Cerebellar cortex (tissue), 1 donor: ENCODE measurements at regions not wholly inside any gene's neighbourhood (a gene's known extent, or its start where the extent isn't known, plus 50 kb on each side); places are given as distances from the start of the nearest gene placed in this dataset.
"Not testable (repeated sequence)": the region's sequence is repeated elsewhere in the genome, so short reads cannot be mapped to it uniquely, and the experiment has no call there.

ENCODE experiments used
- DNase-seq: peaks from one replicate; pipeline ENCODE4 v3.0.0-alpha.2; 2015; ENCODE audit warnings: low spot score

DNA sequence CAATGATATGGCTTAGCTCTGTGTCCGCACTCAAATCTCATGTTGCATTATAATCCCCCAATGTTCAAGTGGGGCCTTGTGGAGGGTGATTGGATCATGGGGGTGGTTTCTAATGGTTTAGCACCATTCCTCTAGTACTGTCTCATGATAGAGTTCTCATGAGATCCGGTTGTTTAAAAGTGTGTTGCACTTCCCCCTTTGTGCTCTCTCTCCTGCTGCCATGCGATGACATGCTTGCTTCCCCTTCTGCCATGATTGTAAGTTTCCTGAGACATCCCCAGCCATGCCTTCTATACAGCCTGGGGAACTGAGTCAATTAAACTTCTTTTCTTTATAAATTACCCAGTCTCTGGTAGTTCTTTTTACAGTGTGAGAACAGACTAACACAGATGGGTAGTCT lies 427.1 kb downstream of the CHSY3 start:
- DNase-seq, result no peak

DNA sequence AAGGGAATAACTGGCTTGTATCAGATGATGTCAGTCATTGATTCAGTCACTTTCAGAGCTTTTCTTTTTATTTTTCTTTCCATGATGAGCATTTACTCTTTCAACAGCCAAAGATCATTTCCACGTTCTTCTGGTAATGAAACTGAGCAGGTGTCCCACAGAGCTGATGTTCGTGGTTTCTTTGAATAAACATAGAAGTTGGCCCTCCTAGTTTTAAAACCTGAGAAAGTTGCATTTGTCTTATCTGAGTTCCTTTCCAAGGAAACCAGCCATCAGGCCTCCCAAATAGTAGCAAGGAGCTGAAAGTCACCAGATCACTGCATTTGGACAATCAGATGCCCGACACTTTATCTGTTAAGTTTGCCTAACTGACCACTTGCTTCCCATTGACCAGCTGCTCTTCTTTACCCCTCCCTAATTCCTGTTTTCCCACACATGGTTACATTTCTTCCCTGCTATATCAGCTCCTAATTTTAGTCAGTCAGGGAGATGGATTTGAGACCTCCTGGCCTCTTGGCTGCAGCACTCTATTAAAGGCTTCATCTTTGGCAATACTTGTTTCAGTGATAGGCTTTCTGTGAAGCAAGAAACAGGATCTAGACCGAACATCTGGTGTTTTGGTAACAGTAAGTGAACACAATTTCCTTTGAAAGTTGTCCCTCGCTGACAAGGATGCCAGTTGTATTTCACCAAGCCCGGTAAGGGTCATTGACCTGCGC lies 420.8 kb downstream of the CHSY3 start:
- DNase-seq, result no peak

DNA sequence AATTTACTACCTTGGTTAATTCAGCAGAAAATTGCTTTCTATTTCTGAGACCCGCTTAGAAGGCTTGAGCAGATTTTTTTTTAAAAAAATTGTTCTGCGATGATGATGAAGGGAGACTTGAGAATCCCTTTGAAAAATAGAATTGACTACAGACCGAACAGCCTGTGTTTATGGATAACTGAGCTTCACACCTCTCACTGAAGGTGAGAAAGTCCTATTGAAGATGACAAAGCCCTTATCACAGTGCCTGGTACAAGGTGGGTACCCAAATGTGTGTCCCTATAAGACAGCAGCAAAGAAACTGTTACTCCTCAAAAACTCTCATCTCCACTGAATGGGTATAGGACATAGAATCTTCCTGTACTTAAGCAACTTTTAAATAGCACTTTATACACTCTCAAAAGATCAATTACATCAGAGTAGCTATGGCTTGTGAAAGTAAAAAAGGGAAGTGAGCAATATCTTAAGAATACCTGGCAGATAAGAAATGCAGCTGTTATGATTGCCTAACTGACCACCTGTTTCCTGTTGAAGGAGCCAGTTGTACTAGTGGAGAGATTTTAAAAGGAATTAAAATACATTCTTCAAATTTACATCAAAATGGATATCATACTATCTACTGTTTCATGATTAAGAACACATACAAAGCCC lies 419.7 kb downstream of the CHSY3 start:
- DNase-seq, result no peak

DNA sequence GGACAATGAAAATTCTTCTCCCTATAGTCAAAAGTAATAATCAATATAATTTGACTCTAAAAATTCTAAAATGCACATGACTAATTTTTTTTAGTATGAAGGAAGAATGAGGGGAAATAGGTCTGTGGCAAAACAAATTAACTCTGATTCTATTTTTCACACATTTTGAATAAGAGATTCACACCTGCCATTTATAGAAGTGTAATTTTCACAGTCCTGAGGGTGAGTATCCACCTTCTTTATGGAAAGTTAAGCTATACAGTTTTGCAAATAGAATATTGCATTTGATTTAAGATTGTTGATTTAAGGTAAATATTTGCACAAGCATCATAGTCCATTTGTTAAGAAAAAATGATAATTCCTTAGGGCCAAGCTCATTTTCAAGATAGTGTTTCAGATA lies 417.7 kb downstream of the CHSY3 start:
- DNase-seq, result no peak

DNA sequence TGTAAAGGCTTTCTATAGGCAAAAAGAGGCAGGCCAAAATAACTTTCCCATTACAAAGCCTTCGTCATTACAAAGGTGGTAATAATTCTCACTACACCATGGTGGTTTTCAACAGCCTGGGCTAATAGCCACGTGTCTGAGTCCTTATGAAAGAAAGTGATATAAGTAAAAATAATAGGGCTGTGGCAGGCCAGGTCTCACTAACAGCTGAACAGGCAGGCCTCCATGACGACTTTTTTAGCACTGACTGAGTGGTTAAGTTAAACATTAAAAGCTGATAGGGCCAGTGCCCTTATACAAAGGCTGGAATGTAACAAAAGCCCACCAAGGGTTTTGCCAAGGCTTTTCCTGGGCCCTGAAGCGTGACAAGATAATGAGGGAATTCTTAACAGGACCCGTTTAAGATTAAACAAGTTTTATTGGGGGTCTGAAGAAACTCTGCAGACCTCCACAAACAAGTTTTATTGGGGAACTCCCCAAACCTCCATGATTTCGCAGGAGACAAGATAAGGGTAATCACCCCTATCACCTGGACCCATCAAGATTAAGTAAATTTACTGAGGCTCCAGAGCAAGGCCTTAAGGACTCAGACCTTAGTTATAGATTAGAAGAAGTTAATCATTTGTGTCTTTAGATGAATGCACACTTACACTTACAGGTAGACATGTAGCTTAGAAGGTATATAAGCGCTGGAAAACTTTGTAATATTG lies 412.9 kb downstream of the CHSY3 start:
- no peak for DNase-seq

DNA sequence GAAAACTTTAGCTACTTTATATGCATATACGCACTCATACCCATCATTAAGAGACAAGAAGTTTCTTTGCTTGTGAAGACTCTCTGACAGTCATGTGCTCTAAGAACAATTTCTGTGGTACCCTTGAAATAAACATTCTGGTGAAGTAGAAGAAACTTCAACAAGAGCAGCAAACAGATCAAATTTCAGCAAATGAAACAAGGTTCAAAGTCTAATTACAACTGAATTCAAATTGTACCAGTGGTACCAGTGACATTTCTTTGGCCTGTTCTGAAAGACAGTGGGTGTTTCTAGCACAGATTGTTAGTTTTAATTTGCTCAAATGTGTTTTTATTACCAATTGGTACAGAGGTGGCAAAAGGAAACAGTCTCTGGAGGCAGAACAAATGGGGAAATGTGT lies 391.0 kb downstream of the CHSY3 start:
- no peak for DNase-seq

DNA sequence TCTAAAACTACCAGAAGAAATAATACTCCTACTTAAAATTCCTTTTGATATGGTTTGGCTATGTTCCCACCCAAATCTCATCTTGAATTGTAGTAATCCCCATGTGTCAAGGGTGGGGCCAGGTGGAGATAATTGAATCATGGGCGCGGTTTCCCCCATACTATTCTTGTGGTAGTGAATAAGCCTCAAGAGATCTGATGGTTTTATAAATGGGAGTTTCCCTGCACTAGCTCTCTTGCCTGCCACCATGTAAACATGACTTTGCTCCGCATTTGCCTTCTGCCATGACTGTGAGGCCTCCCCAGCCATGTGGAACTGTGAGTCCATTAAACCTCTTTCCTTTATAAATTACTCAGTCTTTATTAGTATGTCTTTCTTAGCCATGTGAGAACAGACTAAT lies 390.5 kb downstream of the CHSY3 start:
- DNase-seq, result not testable (repeated sequence)

DNA sequence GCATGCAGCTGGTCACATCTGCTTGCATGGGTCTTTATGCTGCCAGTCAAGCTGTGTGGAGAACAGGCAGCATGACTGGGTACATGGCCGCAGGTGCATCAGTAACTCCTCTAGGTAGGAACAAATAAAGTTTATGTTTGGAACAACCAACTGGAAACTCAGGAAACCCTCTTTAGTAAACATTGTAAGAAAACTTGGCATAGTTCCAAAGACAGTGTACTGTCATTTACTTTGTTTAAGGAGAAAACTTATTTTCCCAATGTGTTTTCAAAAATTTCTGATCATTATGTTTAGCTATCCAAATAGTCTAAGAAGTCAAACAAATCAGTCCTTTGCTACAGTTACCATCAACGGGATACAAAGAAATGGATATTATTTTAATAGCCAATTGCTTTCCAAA lies 386.0 kb downstream of the CHSY3 start:
- no peak for DNase-seq

DNA sequence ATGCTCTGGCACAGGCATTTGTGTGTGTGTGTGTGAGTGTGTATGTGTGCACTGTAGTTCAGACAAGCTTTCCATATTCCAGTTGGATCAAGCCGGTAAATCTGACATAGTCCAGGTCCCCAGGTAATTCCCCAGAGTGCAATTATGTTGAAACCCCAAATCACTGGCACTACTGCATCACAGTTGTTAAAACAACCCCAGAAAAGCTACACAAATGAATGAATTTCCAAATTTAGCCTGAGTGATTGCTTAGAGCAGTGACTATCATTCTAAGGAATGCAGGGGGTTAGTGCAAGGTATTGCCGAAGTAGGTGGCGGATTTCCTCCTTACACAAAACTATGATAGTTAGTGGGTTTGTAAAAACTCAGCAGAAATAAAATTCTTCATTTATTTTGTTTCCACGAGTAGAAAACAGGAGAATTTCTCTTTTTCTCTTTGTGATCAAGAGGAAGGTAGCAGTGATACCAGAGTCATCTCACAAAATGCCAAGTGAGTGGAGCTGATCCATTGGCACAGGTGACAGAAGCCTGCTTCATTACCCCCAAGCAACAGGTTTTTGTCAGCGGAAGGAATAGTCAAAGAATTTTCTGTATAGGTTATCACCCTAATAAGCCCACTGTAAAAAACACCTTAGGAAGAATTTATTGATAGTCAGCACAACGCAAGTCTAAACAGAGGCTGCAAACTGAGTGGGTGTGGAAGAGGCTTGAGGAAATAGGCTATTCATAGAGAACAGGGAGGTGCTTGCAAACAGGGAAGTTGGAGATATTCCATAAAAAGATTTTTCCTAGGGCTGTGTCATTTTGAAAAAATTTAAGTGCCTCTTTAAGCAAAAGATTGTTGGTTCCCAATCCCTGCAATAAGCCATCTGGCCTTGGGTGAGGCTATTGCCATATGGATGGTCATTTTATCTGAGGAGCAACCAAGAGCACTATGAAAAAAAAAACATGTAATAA lies 385.1 kb downstream of the CHSY3 start:
- no peak for DNase-seq

DNA sequence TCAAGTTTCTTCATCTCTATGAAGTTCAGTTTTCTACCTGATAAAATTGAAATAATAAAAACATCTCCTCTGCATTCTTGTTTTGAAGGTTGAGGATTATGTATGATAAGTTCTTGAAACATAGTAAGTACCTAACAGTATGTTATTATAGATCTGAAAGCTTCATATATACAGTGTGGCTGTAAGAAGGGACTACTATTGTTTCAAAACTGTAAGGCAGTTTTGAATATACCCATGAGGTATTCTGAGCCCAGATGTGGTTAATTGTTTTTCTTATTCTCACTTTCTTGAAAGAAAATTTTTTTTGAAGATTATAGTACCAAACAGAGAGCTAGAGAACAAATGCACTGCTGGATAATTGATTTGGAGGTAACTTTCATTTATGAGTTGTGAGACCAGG lies 383.2 kb downstream of the CHSY3 start:
- no peak for DNase-seq

DNA sequence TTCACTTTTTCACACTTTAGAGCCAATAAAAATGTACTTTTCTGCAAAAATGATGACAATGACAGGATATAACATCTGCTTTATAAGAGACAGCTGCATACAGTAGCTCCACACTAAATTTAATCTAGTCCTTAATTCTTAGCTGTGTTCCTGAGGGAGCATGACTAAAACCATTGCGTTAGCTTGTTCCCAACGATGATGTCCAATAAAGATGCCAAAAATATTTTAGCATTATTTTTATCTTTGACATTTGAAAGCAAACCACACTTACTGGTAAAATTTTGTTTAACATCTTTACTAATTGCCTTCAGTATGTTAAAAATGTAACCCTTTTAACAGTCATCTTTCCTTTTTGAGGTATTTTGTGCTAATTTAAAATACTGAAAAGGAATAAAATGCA lies 382.7 kb downstream of the CHSY3 start:
- DNase-seq, result no peak

DNA sequence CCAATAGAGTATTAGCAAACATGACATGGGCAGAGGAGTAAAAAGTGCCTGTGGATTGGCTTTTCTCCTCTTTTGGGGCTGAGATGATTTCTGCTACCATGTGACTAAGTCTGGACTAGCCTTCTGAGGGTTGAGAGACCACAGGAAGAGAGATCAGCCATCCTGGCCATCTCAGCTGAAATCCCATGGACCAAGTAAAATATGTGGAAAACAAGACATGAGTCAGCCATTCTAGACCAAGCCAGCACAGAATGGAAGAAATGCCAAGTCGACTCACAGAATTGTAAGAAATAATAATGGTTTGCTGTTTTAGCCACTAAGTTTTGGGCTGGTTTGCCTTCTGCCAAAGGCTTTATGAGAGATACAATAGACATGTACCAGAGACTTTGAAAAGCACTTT lies 377.8 kb downstream of the CHSY3 start:
- no peak for DNase-seq

DNA sequence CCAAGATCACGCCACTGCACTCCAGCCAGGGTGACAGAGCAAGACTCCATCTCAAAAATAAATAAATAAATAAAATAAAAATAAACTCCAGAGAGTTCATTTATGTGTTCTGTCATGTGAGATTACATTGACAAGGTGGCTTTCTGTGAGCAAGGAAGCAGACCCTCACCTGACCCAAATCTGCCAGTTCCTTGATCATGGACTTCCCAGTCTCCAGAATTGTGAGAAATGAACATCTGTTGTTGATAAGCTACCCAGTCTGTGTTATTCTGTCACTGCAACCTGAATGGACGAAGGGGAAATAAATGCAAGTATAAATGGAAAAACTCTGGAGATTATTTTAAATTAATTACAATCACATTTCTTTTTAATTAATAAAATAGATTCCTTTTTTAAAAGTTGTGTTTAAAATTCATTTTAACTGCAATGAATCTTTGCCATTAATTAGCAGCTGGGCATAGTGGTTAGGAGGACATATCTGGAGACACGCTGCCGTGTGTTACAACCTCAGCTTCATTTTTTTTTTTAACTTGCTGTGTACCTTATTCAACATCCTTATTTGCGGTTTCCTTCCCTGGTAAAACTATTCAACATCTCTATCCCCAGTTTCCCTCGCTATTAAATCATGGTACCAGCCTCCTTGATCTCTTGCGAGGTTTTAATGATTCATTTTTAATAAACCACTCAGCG lies 376.4 kb downstream of the CHSY3 start:
- no peak for DNase-seq

DNA sequence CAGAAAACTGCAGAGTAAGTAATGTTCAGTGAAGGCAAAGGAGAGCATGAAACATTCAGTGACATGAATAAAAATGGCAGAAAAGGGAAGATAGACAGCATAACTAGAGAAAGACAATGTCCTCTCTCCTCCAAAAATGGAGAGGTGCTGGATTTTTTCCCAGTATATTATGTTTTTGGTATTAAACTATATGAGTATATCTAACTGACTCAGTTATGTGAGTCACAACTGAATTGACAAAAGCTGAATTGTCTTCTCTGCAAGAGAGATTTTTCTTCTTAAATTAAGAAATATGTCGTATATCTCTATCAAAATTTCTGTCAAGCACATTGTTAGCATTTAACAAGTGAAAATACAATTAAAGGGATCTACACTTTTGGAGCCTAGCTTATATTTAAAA lies 375.1 kb downstream of the CHSY3 start:
- no peak for DNase-seq

DNA sequence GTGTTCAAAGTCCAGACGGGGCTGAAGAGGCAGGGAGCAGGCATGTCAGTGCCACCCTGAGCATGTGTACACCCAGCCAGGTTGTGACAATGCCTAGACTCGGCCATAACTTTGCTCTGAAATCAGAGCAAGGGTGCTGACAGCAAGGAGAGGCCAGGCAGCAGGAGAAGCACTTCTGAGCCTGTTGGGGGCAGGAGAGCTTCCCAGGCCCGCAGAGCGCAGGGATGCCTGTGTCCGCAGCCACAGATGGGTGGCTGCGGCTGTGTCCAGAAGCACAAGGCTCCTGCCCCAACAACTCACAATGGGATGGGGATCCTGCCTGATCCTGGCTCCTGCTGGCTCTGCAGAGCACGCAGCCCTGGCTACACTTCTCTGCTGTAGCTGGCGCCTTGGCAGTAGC lies 373.9 kb downstream of the CHSY3 start:
- DNase-seq, result no peak

DNA sequence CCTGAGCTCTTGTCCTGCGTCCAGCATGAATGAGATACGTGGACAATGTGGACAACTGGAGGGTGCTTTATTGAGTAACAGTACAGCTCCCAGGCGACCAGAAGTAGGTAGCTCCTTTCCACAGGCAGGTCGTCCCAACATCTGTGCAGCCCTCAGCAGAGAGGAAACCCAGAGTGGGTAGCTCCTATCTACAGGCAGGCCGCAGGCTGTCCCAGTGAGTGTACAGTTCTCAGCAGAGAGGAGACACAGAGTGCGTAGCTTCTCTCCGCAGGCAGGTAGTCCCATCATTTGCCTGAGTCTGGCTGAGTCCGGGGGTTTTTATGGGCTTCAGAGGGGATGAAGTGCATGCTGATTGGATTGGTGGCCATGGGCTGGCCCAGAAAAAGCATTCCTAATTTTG lies 373.3 kb downstream of the CHSY3 start:
- DNase-seq, result no peak

DNA sequence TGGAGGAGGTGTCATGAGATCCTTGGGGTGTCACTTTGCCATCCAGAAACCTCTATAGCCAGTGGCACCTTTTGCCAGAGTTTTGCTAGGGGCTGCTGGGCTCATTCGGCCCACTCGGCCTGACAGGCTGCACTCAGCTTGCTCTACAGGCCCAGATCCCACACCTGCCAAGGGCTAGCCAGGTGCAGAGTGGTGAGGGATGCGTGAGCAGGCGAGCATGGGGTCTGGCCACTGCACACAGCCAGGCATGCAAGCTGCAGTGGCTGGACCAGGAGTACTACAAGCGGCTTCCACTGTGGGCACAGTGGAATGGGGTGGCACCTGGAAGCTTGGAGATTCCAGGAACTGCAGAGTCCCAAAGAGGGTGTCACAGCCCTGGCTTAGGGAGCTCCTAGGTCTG lies 372.7 kb downstream of the CHSY3 start:
- no peak for DNase-seq

DNA sequence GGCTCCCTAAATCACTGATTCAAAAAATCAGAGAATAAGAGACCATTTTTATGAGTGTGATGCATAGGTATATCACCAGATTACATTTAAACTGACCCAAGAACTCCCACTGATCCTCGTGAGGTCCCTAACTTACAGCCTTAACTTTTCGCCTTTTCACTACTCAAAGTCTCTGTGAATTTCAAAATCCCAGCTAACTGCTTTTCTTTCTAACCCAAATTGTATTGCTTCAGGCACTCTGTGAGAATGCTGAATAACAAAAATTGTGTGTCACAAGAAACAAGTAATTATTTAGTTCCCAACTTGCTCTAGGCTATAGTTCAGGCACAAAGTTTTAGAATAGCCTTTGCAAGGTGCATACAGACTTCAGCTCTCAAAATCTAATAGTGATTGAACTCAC lies 368.6 kb downstream of the CHSY3 start:
- no peak for DNase-seq

DNA sequence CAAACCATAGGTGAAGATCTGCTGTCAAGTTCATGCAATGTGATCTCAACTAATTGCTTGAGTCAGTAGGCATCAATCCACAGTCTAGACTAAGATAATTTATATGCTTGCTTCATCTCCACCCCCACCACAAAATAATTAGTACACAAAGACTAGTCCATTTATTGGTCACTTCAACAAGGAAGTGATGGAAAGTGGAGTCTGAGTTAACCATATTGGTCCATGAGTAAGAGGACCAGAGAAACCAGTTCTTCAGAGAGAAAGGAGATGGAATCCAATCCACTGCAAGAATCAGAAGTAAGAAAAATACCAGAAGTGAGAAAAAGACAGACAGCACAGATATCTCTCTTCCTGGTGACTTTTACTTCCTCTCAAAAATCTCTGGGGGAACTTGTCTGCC lies 366.5 kb downstream of the CHSY3 start:
- DNase-seq, result no peak

DNA sequence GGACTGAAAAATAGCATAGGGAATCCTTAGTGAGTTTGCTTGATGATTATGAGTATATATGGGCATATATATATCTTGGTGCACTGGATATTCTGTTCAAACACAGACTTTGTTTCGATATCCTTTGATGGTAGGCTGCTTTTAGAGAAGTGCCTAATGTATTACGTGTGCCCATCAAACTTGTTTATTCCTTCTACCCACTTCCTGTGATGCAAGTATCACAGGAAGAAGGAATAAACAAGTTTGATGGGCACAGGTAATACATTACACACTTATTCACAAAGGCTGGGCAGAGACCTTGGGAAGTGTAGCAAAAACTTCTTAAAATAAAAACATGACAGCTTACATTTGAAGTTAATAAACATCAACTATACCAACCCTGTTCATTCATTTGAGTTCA lies 364.2 kb downstream of the CHSY3 start:
- DNase-seq, result no peak

DNA sequence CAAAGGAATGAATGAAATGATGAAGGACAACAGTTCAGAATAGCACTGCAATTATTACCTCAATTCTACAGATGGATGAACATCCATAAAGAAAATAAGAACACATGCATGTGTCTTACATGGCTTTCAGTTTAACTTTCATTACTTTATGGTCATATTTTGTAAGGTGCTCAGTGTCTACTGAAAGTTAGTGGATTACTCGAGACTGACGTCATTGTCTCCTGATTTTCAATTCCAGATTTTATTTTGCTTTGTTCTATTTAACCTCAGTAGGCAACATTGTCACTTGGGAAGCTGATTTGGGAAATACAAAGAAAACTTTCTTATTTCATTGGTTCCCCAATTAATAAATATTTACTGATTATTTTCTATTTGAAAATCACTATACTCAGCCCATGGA lies 363.7 kb downstream of the CHSY3 start:
- DNase-seq, result no peak

DNA sequence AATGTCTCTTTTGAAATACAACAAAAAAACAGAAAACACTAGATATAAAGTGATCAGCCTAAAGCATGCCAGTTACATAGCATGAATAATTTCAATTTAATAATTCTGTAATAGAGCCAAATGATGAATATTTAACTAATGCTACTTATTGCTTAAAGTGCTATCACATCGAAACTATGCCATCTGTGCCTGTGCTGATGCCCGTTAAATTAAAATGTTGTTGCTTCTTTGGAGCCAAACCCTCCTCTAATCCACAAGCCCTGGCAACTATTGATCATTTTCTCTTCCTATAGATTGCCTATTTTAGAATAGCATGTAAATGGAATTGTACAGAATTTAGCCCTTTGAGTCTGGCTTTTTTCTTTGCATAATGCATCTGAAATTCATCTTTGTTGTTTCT lies 356.2 kb downstream of the CHSY3 start:
- DNase-seq, result no peak
